TTC549 (cell line): ENCODE measurements at regions not wholly inside any gene's neighbourhood (a gene's known extent, or its start where the extent isn't known, plus 50 kb on each side); places are given as distances from the start of the nearest gene placed in this dataset.

Experiments
- FAIRE-seq: peaks from 2 replicates; lab custom pipeline; 2012; peaks lifted over from hg19 to GRCh38; lab: Jason Lieb, UNC

- no peak for FAIRE-seq
These were observed 552.1 kb upstream of the CDH9 start for GRCh38 chr5:27590503-27590902.

GRCh38 chr5:27578279-27578678, 539.9 kb upstream of the CDH9 start:
- peak; percentile 40 for FAIRE-seq

- no peak for FAIRE-seq
These were observed 533.3 kb upstream of the CDH9 start for GRCh38 chr5:27571681-27572080.

GRCh38 chr5:27568811-27569210, 530.4 kb upstream of the CDH9 start:
- FAIRE-seq = no peak

- FAIRE-seq = no peak
These were observed 523.0 kb upstream of the CDH9 start for GRCh38 chr5:27561408-27561807.

GRCh38 chr5:27548484-27548883, 510.1 kb upstream of the CDH9 start:
- FAIRE-seq = no peak

- FAIRE-seq = no peak
These were observed 496.7 kb upstream of the CDH9 start for GRCh38 chr5:27535031-27535557.

GRCh38 chr5:27532305-27532704, 493.9 kb upstream of the CDH9 start:
- no peak for FAIRE-seq

- peak; percentile 67 for FAIRE-seq
These were observed 486.1 kb upstream of the CDH9 start for GRCh38 chr5:27524515-27524914.

- no peak for FAIRE-seq
These were observed 485.2 kb upstream of the CDH9 start for GRCh38 chr5:27523629-27524028.

- no peak for FAIRE-seq
These were observed 478.1 kb upstream of the CDH9 start for GRCh38 chr5:27516437-27516836.

GRCh38 chr5:27511061-27511460, 472.7 kb upstream of the CDH9 start:
- no peak for FAIRE-seq

- no peak for FAIRE-seq
These were observed 465.4 kb upstream of the CDH9 start for GRCh38 chr5:27503813-27504212.

GRCh38 chr5:27502236-27502635, 463.9 kb upstream of the CDH9 start:
- no peak for FAIRE-seq

GRCh38 chr5:27497491-27497890, 459.1 kb upstream of the CDH9 start:
- FAIRE-seq = no peak

- no peak for FAIRE-seq
These were observed 456.5 kb upstream of the CDH9 start for GRCh38 chr5:27494887-27495286.

GRCh38 chr5:27491746-27492439, 453.5 kb upstream of the CDH9 start:
- FAIRE-seq = no peak

GRCh38 chr5:27491047-27491446, 452.7 kb upstream of the CDH9 start:
- no peak for FAIRE-seq

- no peak for FAIRE-seq
These were observed 451.3 kb upstream of the CDH9 start for GRCh38 chr5:27489701-27490100.

- no peak for FAIRE-seq
These were observed 444.3 kb upstream of the CDH9 start for GRCh38 chr5:27482663-27483062.

GRCh38 chr5:27479859-27480258, 441.5 kb upstream of the CDH9 start:
- FAIRE-seq = no peak

GRCh38 chr5:27477550-27477949, 439.2 kb upstream of the CDH9 start:
- no peak for FAIRE-seq

- FAIRE-seq = no peak
These were observed 438.1 kb upstream of the CDH9 start for GRCh38 chr5:27476356-27476988.

GRCh38 chr5:27475063-27475462, 436.7 kb upstream of the CDH9 start:
- no peak for FAIRE-seq
